ENCODE measurements at regions not wholly inside any gene's neighbourhood (a gene's known extent, or its start where the extent isn't known, plus 50 kb on each side); places are given as distances from the start of the nearest gene placed in this dataset.
"Not testable (repeated sequence)": the region's sequence is repeated elsewhere in the genome, so short reads cannot be mapped to it uniquely, and the experiment has no call there.

DNA sequence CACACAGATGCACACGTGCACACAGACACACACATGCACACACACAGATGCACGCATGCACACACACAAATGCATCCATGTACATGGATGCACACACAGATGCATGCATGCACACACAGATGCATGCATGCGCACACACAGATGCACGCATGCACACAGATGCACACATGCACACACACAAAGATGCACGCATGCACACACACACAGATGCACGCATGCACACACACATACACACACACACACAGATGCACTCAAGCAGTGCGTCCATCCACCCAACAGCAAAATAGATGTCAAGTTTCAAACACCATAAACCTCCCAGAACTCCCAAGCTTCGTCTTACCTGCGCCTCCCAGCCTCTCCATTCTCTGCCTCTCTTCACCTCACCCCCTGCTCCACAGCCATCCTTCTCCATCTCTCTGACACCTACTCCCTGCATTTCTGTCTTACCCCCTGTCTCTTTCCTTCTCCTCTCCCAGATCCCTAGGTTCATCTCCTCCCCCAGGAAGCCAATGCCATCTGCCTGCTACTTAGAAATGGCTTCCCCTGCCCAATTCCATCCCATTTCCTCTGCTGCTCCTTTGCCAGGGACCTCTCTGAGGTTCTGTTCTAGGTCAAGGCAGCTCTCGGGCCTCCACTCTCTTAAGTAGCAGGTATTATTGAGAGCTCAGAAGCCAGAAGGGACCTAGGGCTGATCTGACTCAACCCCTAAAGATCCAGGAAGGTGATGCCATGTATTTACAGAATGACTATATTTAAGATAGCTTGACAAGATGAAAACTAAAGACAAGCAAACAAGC, 297.2 kb downstream of the MED10 start:
- H3K4me3 ChIP-seq (ENCODE audit: low read length) = no peak overlapping the region
- no peak for DNase-seq (ENCODE audit: low read depth)
- TF ChIP-seq CTCF (IDR thresholded peaks at IDR 0.05; ENCODE audit: insufficient read depth, low read depth, low read length, missing control alignments) = no peak

- no peak overlapping the region for H3K4me3 ChIP-seq (ENCODE audit: low read length)
- no peak for DNase-seq (ENCODE audit: low read depth)
- no peak for TF ChIP-seq CTCF (IDR thresholded peaks at IDR 0.05; ENCODE audit: insufficient read depth, low read depth, low read length, missing control alignments)
Measured at GRCh38 chr5:6080436-6080835, 297.9 kb downstream of the MED10 start.

DNA sequence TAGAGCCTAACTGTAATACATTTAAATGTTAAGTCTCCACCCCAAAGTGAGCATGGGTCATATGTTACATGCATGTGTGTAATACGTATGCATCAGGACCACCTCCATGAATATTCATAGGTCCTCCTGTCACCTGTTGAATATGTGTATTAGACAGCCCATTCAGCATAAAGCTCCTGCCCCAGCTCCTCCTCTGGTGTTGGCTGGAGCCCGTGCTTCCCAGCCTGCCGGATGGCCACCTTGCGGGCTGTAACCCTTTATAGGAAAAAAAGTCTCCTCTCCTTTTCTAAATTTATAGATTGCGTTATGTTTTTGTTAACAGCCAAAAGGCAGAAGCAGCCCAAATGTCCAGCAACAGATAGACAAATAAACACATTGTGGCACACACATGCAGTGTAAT, 299.5 kb downstream of the MED10 start:
- no peak for DNase-seq (ENCODE audit: low read depth)
- no peak for TF ChIP-seq CTCF (IDR thresholded peaks at IDR 0.05; ENCODE audit: insufficient read depth, low read depth, low read length, missing control alignments)
- H3K4me3 ChIP-seq (ENCODE audit: low read length) = no peak overlapping the region

GRCh38 chr5:6076341-6077239, 301.8 kb downstream of the MED10 start:
- no peak for TF ChIP-seq CTCF (IDR thresholded peaks at IDR 0.05; ENCODE audit: insufficient read depth, low read depth, low read length, missing control alignments)
- no peak for DNase-seq (ENCODE audit: low read depth)
- no peak overlapping the region for H3K4me3 ChIP-seq (ENCODE audit: low read length)

- H3K4me3 ChIP-seq (ENCODE audit: low read length); DNase-seq (ENCODE audit: low read depth): not testable (repeated sequence)
Measured at GRCh38 chr5:6072488-6072887, 305.9 kb downstream of the MED10 start.

GRCh38 chr5:6069496-6070185, 308.7 kb downstream of the MED10 start:
- TF ChIP-seq CTCF (IDR thresholded peaks at IDR 0.05; ENCODE audit: insufficient read depth, low read depth, low read length, missing control alignments) = no peak
- no peak overlapping the region for H3K4me3 ChIP-seq (ENCODE audit: low read length)
- no peak for DNase-seq (ENCODE audit: low read depth)

DNA sequence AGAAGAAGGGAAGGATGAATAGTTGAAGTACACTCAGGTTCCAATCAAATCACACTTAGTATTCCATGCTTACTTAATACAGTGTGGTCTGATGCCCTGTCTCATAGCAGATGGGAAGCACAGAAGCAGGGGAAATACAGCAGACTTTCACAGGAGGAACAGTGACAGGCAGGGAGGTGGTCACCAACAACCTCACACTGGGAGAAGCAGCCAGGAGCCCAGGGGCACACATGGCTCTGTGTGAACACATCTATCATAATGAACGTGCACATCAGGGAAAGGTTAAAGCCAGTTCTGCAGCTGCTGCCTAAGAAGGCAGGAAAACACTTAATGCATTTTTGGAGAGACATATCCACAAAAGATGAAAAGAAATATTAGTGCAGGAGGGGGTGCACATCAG, 312.3 kb downstream of the MED10 start:
- H3K4me3 ChIP-seq (ENCODE audit: low read length) = no peak overlapping the region
- DNase-seq (ENCODE audit: low read depth) = no peak
- TF ChIP-seq CTCF (IDR thresholded peaks at IDR 0.05; ENCODE audit: insufficient read depth, low read depth, low read length, missing control alignments) = no peak
